Endothelial cell (in vitro differentiated cells): ENCODE measurements at regions not wholly inside any gene's neighbourhood (a gene's known extent, or its start where the extent isn't known, plus 50 kb on each side); places are given as distances from the start of the nearest gene placed in this dataset.
"Not testable (repeated sequence)": the region's sequence is repeated elsewhere in the genome, so short reads cannot be mapped to it uniquely, and the experiment has no call there.

Source experiments
- DNase-seq: peaks from one replicate; pipeline ENCODE4 v3.0.0; 2021; ENCODE audit warnings: low spot score
- H3K27ac Mint-ChIP-seq: one replicate; pipeline ENCODE4 v1.8.0; 2021; ENCODE audit warnings: mixed read lengths, inconsistent platforms; ENCODE audit not compliant: unreplicated experiment
- H3K27me3 Mint-ChIP-seq: one replicate; pipeline ENCODE4 v1.8.0; 2021; ENCODE audit warnings: mild to moderate bottlenecking, moderate library complexity, mixed read lengths, inconsistent platforms; ENCODE audit not compliant: unreplicated experiment
- H3K36me3 Mint-ChIP-seq: one replicate; pipeline ENCODE4 v1.8.0; 2021; ENCODE audit warnings: mild to moderate bottlenecking, low read depth, mixed read lengths, inconsistent platforms; ENCODE audit not compliant: unreplicated experiment
- H3K4me1 Mint-ChIP-seq: one replicate; pipeline ENCODE4 v1.8.0; 2021; ENCODE audit warnings: mild to moderate bottlenecking, mixed read lengths, inconsistent platforms; ENCODE audit not compliant: unreplicated experiment
- H3K4me3 Mint-ChIP-seq: one replicate; pipeline ENCODE4 v1.8.0; 2021; ENCODE audit warnings: mild to moderate bottlenecking, mixed read lengths, inconsistent platforms; ENCODE audit not compliant: unreplicated experiment
- H3K9me3 Mint-ChIP-seq: one replicate; pipeline ENCODE4 v1.8.0; 2021; ENCODE audit warnings: mixed read lengths, inconsistent platforms; ENCODE audit not compliant: unreplicated experiment
- TF ChIP-seq, protein P1 (sequence below): fragments of 200-600 bp; sonication (generic); IDR thresholded peaks from one replicate; pipeline ENCODE4 v1.5.0; 2021; ENCODE audit warnings: antibody characterized with exemption; ENCODE audit not compliant: unreplicated experiment

GRCh38 chr12:73629893-73630831 is 907.5 kb upstream of the ATXN7L3B start:
- Mint-ChIP-seq H3K36me3 (no peaks in the 10 kb centered on the region), H3K4me1 (no peaks in the 10 kb centered on the region), H3K9me3 (no peaks in the 10 kb centered on the region), H3K4me3 (no peak overlapping the region), H3K27ac (no peak overlapping the region), H3K27me3 (no peaks in the 10 kb centered on the region)
- TF ChIP-seq, protein P1, sequence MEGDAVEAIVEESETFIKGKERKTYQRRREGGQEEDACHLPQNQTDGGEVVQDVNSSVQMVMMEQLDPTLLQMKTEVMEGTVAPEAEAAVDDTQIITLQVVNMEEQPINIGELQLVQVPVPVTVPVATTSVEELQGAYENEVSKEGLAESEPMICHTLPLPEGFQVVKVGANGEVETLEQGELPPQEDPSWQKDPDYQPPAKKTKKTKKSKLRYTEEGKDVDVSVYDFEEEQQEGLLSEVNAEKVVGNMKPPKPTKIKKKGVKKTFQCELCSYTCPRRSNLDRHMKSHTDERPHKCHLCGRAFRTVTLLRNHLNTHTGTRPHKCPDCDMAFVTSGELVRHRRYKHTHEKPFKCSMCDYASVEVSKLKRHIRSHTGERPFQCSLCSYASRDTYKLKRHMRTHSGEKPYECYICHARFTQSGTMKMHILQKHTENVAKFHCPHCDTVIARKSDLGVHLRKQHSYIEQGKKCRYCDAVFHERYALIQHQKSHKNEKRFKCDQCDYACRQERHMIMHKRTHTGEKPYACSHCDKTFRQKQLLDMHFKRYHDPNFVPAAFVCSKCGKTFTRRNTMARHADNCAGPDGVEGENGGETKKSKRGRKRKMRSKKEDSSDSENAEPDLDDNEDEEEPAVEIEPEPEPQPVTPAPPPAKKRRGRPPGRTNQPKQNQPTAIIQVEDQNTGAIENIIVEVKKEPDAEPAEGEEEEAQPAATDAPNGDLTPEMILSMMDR = no peak
- DNase-seq = no peak

GRCh38 chr12:73632191-73632590 is 905.4 kb upstream of the ATXN7L3B start:
- no peaks in the 10 kb centered on the region for H3K9me3 Mint-ChIP-seq
- no peaks in the 10 kb centered on the region for H3K4me1 Mint-ChIP-seq
- H3K27ac Mint-ChIP-seq = no peak overlapping the region
- TF ChIP-seq, protein P1 = no peak
- no peak overlapping the region for H3K4me3 Mint-ChIP-seq
- no peak for DNase-seq
- H3K27me3 Mint-ChIP-seq = no peaks in the 10 kb centered on the region
- H3K36me3 Mint-ChIP-seq = no peaks in the 10 kb centered on the region

DNA sequence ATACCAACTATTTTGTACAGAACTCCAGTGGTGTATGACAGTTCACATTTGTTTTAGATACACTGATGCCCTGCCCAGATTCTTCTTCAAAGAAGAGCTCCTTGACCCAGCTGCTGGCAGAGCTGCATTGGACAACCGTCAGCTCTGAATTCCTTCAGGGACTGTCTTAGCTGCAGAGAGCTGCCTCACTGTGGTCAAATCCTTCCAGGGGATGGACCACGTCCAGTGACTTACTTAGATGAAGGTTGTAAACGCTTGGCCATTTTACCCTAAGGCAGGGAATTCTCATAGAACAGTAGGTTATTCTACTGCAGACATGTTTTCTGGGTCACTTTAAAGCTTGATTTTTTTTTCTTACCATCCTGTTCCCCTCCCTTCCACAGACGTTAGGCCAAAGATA is 905.0 kb upstream of the ATXN7L3B start:
- H3K4me1 Mint-ChIP-seq = no peaks in the 10 kb centered on the region
- H3K27ac Mint-ChIP-seq = no peak overlapping the region
- no peaks in the 10 kb centered on the region for H3K27me3 Mint-ChIP-seq
- TF ChIP-seq, protein P1 = no peak
- no peaks in the 10 kb centered on the region for H3K36me3 Mint-ChIP-seq
- DNase-seq = no peak
- H3K4me3 Mint-ChIP-seq = no peak overlapping the region
- H3K9me3 Mint-ChIP-seq = no peaks in the 10 kb centered on the region

DNA sequence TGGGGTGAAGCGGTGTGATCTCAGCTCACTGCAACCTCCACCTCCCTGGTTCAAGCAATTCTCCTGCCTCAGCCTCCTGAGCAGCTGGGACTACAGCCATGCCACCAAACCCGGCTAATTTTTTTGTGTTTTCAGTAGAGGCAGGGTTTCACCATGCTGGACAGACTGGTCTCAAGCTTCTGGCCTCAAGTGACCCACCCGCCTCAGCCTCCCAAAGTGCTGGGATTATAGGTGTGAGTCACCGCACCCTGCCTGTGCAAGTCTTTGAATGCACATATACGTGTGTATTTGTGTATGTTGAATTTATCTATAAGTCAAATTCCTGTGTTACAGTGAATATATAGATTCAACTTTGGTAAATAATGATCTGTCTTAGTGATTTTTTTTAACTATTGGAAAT is 898.2 kb upstream of the ATXN7L3B start:
- not testable (repeated sequence) for DNase-seq, H3K36me3 Mint-ChIP-seq, H3K4me3 Mint-ChIP-seq, H3K9me3 Mint-ChIP-seq, H3K4me1 Mint-ChIP-seq, H3K27ac Mint-ChIP-seq, H3K27me3 Mint-ChIP-seq

GRCh38 chr12:73656375-73656774 is 881.3 kb upstream of the ATXN7L3B start:
- no peaks in the 10 kb centered on the region for H3K4me1 Mint-ChIP-seq
- DNase-seq = no peak
- H3K27ac Mint-ChIP-seq = no peak overlapping the region
- no peaks in the 10 kb centered on the region for H3K27me3 Mint-ChIP-seq
- H3K9me3 Mint-ChIP-seq = peaks cover 7% of the 10 kb centered on the region
- peaks cover 7% of the 10 kb centered on the region for H3K36me3 Mint-ChIP-seq
- no peak overlapping the region for H3K4me3 Mint-ChIP-seq
- TF ChIP-seq, protein P1 = no peak
